Skeletal muscle cell (primary cell): ENCODE measurements at regions not wholly inside any gene's neighbourhood (a gene's known extent, or its start where the extent isn't known, plus 50 kb on each side); places are given as distances from the start of the nearest gene placed in this dataset.
A peak's percentile ranks its signal among the peaks of the same experiment; 100 is the strongest.
"Not testable (repeated sequence)": the region's sequence is repeated elsewhere in the genome, so short reads cannot be mapped to it uniquely, and the experiment has no call there.

Experiments used
- DNase-seq: peaks from one replicate; pipeline ENCODE4 v3.0.0-alpha.2; 2010; ENCODE audit warnings: low read depth
- H3K4me3 ChIP-seq: 2 replicates; pipeline ENCODE4 v1.5.1; 2011; ENCODE audit warnings: low read depth, mild to moderate bottlenecking, control low read depth, low read length, moderate library complexity

- DNase-seq: no peak
- no peak overlapping the region for H3K4me3 ChIP-seq
Observed at GRCh38 chr3:186456731-186457191, 87.4 kb downstream of the CRYGS start.

GRCh38 chr3:186454881-186455703, 89.1 kb downstream of the CRYGS start:
- no peak overlapping the region for H3K4me3 ChIP-seq
- DNase-seq: no peak

- H3K4me3 ChIP-seq: no peak overlapping the region
- DNase-seq: no peak
Observed at GRCh38 chr3:186453531-186453930, 90.6 kb downstream of the CRYGS start.

GRCh38 chr3:186452517-186452916, 90.5 kb upstream of the DGKG start:
- no peak overlapping the region for H3K4me3 ChIP-seq

GRCh38 chr3:186451371-186451770, 89.3 kb upstream of the DGKG start:
- H3K4me3 ChIP-seq: no peak overlapping the region
- DNase-seq: no peak

More at GRCh38 chr3:186452517-186452916, 90.5 kb upstream of the DGKG start:
- DNase-seq: peak; percentile 61

- H3K4me3 ChIP-seq: no peak overlapping the region
- no peak for DNase-seq
Observed at GRCh38 chr3:186444974-186445373, 82.9 kb upstream of the DGKG start.

- H3K4me3 ChIP-seq: no peak overlapping the region
- DNase-seq: no peak
Observed at GRCh38 chr3:186444288-186444687, 82.3 kb upstream of the DGKG start.

DNA sequence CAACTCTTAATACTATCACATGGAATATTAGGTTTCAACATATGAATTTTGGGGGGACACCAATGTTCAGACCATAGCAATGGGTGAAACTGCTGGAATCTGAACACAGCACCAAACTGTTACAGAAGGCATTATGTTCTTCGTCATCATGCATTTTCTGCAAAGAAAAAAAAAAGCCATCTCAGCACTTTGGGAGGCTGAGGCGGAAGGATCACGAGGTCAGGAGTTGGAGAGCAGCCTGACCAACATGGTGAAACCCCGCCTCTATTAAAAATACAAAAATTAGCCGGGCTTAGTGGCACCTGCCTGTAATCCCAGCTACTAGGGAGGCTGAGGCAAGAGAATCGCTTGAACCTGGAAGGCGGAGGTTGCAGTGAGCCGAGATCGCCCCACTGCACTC, 80.9 kb upstream of the DGKG start:
- DNase-seq, H3K4me3 ChIP-seq: not testable (repeated sequence)

GRCh38 chr3:186442162-186442561, 80.1 kb upstream of the DGKG start:
- H3K4me3 ChIP-seq: no peak overlapping the region
- no peak for DNase-seq

DNA sequence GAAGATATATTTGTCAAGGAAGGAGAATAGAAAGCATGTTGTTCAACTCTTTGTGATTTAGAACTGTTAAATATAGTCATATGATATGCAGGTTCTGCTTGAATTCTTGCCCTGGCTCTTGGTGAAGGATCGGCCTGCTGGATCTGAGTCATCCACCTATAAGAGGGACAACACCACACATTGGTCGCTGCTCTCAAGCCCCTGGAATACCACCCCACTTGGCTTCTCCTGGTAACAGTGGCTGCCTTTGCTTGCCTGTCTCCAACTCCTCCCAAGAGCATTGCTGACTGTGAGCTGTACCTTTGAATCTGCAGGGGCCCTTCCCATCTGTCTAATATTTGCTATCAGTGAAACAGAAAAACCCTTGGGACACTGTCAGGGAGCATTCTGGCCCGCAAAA, 78.9 kb upstream of the DGKG start:
- no peak for DNase-seq
- no peak overlapping the region for H3K4me3 ChIP-seq

DNA sequence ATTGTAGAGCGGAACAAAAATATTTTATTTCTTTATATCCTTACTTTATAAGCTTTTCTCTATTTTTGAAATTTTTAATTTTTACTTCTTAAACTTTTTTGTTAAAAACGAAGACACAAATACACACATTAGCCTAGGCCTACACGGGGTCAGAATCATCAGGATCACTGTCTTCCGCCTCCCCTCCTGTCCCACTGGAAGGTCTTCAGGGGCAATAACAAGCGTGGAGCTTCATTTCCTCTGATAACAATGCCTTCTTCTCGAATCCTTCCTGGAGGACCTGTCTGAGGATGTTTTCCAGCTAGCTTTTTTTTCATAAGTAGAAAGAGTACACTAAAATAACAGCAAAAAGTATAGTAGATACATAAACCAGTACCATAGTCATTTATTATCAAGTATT, 77.7 kb upstream of the DGKG start:
- no peak for DNase-seq
- no peak overlapping the region for H3K4me3 ChIP-seq

- not testable (repeated sequence) for DNase-seq, H3K4me3 ChIP-seq
Observed at GRCh38 chr3:186435332-186435731, 73.3 kb upstream of the DGKG start.

- H3K4me3 ChIP-seq: no peak overlapping the region
- DNase-seq: no peak
Observed at GRCh38 chr3:186432944-186433732, 71.1 kb upstream of the DGKG start.

GRCh38 chr3:186432189-186432588, 70.2 kb upstream of the DGKG start:
- H3K4me3 ChIP-seq: no peak overlapping the region
- DNase-seq: no peak

- no peak for DNase-seq
- no peak overlapping the region for H3K4me3 ChIP-seq
Observed at GRCh38 chr3:186427627-186428281, 65.7 kb upstream of the DGKG start.

GRCh38 chr3:186425788-186426730, 64.0 kb upstream of the DGKG start:
- H3K4me3 ChIP-seq: no peak overlapping the region
- peak; percentile 76 for DNase-seq

- H3K4me3 ChIP-seq: no peak overlapping the region
- no peak for DNase-seq
Observed at GRCh38 chr3:186421946-186422345, 59.9 kb upstream of the DGKG start.

- DNase-seq: no peak
- no peak overlapping the region for H3K4me3 ChIP-seq
Observed at GRCh38 chr3:186418671-186419145, 56.7 kb upstream of the DGKG start.

GRCh38 chr3:186417791-186418190, 55.8 kb upstream of the DGKG start:
- DNase-seq: peak; percentile 92
- H3K4me3 ChIP-seq: no peak overlapping the region
